T-helper 22 cell (primary cell): ENCODE measurements at regions not wholly inside any gene's neighbourhood (a gene's known extent, or its start where the extent isn't known, plus 50 kb on each side); places are given as distances from the start of the nearest gene placed in this dataset.
"Not testable (repeated sequence)": the region's sequence is repeated elsewhere in the genome, so short reads cannot be mapped to it uniquely, and the experiment has no call there.

Experiments
- DNase-seq: peaks from one replicate; pipeline ENCODE4 v3.0.0-alpha.2; 2020; ENCODE audit warnings: low read depth

DNA sequence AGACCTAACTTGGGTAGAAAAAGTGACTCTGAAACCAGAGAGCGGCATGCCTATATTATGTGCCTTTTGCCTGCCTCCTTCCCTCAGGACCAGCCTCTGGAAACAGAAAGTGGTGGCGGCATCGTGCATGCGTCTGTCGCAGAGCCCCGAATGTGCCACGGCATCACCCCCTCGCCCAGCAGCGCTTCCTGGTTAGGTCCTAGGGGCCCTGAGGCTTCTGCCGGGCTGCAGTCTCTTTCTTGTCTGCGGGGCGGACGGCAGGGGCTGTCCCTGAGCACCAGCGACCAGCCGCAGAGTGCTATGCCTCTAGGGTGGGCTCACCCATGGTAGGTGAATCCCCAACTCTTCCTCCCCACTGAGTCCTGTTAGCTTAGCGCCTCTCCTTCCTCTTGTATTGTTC lies 68.7 kb downstream of the VSIG4 start:
- DNase-seq, result no peak

DNA sequence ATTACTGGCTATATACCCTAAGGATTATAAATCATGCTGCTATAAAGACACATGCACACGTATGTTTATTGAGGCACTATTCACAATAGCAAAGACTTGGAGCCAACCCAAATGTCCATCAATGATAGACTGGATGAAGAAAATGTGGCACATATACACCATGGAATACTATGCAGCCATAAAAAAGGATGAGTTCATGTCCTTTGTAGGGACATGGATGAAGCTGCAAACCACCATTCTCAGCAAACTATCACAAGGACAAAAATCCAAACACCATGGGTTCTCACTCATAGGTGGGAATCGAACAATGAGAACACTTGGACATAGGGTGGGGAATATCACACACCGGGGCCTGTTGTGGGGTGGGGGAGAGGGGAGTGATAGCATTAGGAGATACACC lies 72.7 kb downstream of the VSIG4 start:
- not testable (repeated sequence) for DNase-seq

- DNase-seq, result no peak
These were observed 78.2 kb downstream of the VSIG4 start for GRCh38 chrX:65961714-65962113.

DNA sequence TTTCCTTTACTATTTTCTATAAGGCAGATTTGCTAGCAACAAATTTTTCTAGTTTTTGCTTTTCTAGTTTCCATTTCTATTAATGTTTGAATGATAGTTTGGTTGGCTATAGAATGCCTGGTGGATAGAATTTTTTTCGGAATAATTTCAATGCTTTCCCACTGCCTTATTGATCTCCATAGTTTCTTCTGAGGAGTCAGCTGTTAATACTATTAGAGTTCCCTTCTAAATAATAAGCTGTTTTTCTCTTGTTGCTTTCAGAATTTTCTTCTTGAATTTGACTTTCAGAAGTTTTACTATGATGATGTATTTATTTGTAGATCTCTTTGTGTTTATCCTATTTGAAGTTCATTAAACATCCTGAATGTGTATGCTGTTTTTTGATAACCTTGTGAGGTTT lies 91.8 kb downstream of the VSIG4 start:
- DNase-seq, result no peak

DNA sequence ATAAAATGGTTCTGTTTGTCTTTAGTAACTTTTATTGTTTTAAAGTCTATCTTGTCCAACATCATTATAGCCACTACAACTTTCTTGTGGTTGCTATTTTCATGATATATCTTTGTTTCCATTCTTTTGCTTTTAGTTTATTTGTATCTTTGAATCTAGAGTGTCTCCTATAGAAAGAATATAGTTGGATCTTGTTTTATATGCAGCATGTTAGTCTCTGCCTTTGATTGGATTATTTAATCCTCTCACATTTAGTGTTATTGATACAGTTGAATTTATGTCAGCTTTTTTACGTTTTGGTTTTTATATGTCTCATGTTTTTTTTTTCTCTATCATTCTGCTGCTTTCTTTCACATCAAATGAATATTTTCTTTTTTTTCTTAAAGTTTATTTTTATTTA lies 98.1 kb downstream of the VSIG4 start:
- no peak for DNase-seq

GRCh38 chrX:65933085-65933589 lies 106.7 kb downstream of the VSIG4 start:
- DNase-seq, result no peak

DNA sequence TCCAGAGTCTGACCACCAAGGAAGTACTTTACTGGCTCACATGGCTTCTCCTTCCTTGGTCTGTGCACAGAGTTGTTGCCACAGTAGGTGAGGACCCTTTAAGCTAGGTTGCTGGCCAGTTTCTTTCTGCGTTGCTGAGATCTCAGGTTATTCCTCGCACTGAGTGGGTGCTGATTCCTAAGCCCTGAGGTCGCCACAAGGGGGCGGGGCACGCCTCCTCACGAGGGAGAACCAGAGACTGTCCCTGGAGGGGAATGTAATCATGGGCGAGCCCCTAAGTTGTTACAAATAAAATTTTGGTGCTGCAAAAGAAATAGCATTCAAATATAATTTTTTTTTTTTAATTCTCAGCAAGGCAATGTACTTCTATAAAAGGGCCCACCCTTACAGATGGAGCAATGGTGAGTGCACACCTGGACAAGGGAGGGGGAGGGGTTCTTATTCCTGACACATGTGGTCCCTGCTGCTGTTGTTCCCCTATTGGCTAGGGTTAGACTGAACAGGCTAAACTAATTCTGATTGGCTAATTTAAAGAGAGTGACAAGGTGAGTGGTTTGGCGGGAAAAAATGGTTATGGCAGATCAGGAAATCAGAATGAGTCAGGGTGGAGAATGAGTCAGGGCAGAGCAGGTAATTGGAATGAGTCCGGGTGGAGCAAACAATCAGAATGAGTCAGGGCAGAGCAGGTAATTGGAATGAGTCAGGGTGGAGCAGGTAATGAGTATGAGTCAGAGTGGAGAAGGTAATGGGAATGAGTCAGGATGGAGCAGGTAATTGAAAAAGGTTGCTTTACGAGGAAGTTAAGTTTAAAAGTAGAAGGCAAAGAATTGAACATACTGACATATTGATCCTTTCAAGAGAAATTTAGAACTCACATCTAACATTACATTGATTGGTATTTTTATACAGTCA lies 107.5 kb downstream of the VSIG4 start:
- no peak for DNase-seq

- no peak for DNase-seq
These were observed 111.4 kb downstream of the VSIG4 start for GRCh38 chrX:65928522-65928921.

- not testable (repeated sequence) for DNase-seq
These were observed 112.5 kb downstream of the VSIG4 start for GRCh38 chrX:65927386-65927785.

DNA sequence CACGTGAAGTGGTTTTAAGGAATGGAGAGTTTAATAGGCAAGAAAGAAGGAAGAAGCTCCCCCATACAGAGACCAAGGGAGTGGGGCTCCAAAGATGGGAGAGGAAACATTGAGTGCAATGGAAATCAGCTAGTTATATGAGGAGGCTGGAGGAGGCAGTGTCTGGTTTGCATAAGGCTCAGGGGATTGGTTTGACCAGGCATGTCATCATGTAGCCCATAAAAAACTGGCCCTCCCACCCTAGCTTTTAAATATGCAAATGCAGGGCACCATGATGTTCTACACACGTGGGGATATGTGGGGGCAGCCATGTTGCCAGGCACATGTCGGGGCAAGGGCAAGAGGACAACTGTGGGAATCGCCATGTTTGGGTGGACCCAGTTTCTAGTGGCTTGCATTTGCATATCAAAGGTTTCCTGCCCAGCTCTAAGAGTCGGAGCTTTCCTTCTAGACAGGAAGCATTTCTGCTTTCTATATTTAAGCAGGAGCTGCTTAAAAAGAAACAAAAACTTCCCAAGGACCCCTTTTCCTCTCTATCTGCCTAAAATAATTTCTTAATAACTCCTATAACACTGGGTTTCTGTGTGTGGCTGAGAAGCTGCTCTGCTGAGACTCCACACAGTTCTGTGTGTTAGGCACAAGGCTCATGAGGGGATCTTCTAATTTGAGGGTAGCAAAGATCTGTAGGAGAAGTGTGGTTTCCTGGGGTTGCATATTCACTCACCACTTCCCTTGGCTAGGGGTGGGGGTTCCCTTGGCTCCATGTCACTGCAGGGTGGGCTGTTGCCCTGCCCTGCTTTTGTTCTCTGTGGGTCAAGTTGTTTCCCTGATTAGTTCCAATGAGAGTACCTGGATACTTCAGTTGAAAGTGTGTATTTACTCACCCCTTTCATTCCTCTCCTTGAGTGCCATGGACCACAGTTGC lies 113.5 kb downstream of the VSIG4 start:
- peak; percentile 22 for DNase-seq

DNA sequence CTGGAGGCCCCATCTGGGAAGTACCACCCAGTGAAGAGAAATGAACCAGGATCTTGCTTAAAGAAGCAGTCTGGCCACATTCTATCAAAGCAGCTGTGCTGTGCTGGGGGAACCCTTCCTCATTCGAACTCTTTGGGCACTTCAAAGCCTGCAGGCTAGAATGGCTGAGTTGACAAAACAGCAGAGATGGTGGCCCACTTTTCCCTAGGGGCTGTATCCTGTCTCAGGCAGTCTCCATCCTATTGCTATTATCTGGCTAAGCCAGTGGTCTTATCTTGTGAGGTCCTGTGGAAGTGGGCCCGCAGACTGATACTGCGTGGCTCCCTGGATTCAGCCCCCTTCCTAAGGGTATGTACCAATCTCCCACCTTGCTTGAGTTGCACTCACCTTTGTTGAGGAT lies 114.3 kb downstream of the VSIG4 start:
- no peak for DNase-seq

DNA sequence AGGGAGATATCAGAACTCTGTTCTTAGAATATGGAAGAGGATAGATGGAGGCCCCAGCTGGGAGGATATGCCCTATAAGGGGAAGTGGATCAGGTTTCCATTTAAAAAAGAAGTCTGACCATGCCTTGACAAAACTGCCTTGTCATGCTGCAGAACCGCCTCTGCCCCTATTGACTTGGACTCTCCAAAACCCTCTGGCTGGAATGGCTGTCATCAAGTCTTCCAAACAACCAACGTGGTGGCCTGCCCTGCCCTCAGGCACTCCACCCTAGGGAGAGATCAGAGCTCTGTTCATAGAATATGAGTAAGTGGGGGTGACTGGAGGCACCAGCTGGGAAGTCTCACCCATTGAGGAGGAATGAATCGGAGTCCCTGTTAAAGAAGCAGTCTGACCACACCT lies 114.9 kb downstream of the VSIG4 start:
- DNase-seq, result no peak

- DNase-seq, result no peak
These were observed 118.5 kb downstream of the VSIG4 start for GRCh38 chrX:65921363-65921762.

- DNase-seq, result no peak
These were observed 119.3 kb downstream of the VSIG4 start for GRCh38 chrX:65920620-65921019.

GRCh38 chrX:65910899-65911298 lies 129.0 kb downstream of the VSIG4 start:
- no peak for DNase-seq

DNA sequence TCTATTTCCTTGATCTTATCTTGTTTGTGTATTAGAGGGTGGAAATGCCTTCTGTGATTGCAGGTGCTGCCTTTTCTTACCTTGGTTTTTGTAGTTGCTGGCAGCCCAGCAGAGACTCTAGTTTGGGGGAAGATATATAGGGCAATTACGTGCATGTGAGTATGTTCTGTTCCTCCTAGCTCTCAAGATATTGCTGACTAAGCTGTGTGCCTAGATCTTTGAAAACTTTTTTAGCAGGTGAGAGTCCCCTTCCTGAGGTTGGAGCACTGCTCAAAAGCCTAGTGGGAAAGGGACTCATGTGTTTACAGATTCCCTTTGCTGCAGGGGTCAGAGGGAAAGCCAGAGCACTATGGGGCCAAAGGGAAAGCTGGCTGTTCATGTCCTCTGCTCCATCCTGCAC lies 136.1 kb downstream of the VSIG4 start:
- DNase-seq, result no peak

DNA sequence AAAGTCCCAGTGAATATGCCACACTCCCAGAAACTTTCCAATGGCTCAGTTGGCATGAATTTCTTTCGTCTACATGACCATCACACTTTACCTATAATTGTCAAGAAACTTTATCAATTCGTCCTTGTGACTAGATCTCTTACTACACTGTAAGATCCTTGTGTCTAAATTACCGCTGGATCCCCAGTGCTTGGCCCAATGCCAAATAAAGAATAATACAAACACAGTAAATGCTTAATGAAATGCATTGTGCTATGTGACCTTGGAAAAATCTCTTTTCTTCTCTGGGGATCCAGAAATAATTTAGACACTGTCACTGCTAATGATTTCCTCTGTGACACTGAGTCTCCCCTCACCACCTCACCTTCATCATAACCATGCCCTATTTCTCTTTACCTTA lies 137.9 kb downstream of the VSIG4 start:
- DNase-seq, result no peak

DNA sequence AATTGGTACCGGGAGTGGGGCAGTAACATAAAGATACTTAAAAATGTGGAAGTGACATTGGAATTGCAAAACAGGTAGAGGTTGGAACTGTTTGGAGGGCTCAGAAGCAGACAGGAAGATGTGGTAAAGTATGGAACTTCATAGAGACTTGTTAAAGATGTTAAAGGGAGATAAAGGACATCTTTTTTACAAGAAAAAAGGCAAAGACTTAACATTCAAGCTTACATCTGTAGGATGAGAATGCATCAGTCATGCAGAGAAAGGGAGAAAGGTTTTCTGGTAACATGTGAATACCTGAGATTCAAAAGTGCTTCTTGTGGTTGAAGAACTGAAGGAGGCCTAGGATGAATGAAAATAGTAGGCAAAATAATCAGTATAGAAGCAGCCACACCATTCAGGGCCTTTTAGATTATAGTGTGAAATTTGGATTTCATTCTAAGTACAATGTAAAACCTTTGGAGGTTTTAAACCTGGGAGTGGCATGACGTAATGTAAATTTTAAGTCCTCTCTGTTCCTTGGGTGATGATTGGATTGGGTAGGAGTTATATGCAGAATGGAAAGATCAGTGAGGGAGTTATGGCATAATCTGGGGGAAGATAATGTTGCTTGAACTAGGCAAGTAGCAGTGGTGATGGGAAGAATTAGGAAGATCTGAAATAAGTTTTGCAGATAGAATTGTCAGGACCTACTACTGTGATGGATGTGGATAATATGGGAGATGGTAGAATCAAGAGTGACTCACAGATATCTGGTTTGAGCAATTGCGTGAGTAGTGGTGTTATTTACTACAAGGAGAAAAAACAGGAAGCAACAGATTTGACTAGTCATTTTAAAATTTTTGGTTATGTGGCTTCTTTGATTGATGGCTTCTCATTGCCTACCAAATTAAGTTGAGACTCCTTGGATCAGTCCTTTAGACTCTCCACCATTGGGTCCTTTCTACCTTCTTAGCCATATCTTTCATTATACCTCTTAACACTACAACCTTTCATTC lies 138.7 kb downstream of the VSIG4 start:
- no peak for DNase-seq

DNA sequence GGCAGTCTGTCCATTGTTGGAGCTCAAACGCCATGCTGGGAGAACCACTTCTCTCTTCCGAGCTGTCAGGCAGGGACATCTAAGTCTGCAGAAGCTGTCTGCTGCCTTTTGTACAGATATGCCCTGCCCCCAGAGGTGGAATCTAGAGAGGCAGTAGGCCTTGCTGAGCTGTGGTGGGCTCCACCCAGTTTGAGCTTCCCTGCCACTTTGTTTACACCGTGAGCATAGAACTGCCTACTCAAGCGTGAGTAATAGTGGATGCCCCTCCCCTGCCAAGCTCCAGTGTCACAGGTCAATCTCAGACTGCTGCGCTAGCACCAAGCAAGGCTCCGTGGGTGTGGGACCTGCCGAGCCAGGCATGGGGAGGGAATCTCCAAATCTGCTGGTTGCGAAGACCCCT lies 145.7 kb downstream of the VSIG4 start:
- no peak for DNase-seq

DNA sequence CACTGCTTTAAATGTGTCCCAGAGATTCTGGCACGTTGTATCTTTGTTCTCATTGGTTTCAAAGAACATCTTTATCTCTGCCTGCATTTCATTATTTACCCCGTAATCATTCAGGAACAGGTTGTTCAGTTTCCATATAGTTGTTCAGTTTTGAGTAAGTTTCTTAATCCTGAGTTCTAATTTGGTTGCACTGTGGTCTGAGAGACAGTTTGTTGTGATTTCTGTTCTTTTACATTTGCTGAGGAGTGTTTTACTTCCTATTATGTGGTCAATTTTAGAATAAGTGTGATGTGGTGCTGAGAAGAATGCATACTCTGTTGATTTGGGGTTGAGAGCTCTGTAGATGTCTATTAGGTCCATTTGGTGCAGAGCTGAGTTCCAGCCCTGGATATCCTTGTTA lies 148.1 kb downstream of the VSIG4 start:
- not testable (repeated sequence) for DNase-seq

DNA sequence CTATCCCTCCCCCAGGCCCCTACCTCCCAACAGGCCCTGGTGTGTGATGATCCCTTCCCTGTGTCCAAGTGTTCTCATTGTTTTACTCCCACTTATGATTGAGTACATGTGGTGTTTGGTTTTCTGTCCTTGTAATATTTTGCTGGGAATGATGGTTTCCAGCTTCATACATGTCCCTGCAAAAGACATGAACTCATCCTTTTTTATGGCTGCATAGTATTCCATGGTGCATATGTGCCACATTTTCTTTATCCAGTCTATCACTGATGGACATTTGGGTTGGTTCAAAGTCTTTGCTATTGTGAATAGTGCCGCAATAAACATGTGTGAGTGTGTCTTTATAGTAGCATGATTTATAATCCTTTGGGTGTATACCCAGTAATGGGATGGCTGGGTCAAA lies 151.7 kb downstream of the VSIG4 start:
- DNase-seq, result not testable (repeated sequence)

DNA sequence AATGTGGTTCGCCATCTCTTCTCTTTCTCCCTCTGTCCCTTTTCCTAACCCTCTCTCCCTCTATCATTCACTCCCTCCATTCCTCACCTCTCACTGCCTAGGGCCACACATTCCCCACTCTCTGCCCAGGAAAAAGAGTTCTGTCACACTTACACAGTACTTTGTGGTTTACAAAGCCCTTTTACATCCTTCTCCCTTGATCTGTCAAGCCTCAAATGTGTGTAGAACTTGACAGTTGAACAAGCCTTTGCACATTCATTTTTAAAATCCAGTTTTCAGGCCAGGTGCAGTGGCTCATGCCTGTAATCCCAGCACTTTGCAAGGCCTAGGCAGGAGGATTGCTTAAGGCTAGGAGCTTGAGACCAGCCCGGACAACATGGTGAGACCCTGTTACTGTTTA lies 156.3 kb downstream of the VSIG4 start:
- DNase-seq, result no peak
